Sciatic nerve (tissue), 2 donors: ENCODE measurements at regions not wholly inside any gene's neighbourhood (a gene's known extent, or its start where the extent isn't known, plus 50 kb on each side); places are given as distances from the start of the nearest gene placed in this dataset.
"Not testable (repeated sequence)": the region's sequence is repeated elsewhere in the genome, so short reads cannot be mapped to it uniquely, and the experiment has no call there.

ENCODE experiments used
- ATAC-seq: fragments of 200-7000 bp; cut with Tn5 transposase; one replicate; pipeline ENCODE4 v1.9.1; 2020; ENCODE audit warnings: mild to moderate bottlenecking, moderate library complexity
- DNase-seq: peaks from one replicate; pipeline ENCODE4 v3.0.0-alpha.2; 2020; ENCODE audit warnings: low spot score
- intact Hi-C: fragments of 100-400 bp; cut with DNase I; formaldehyde crosslinking; loops from one replicate; pipeline ENCODE4 v1.14.2; 2022
- donor health status: DM: no; HTN: no; CAD: no.
- donor health status: DM: no; HTN: no; CAD: no.

- DNase-seq, ATAC-seq, intact Hi-C loops: not testable (repeated sequence)
Measured at GRCh38 chr1:812535-813127, 111.1 kb upstream of the SAMD11 start.

- intact Hi-C loops, DNase-seq, ATAC-seq: not testable (repeated sequence)
Measured at GRCh38 chr1:814543-814942, 109.2 kb upstream of the SAMD11 start.

GRCh38 chr1:815147-815922 lies 108.4 kb upstream of the SAMD11 start:
- intact Hi-C loops, DNase-seq: not testable (repeated sequence)

GRCh38 chr1:817071-817599 lies 106.6 kb upstream of the SAMD11 start:
- DNase-seq, intact Hi-C loops: not testable (repeated sequence)
- peak; percentile 95 for ATAC-seq

More at GRCh38 chr1:815147-815922, 108.4 kb upstream of the SAMD11 start:
- ATAC-seq = not testable (repeated sequence)

- intact Hi-C loops = not testable (repeated sequence)
- peak; percentile 70 for ATAC-seq
Measured at GRCh38 chr1:817658-818617, 105.8 kb upstream of the SAMD11 start.

GRCh38 chr1:818618-819291 lies 105.0 kb upstream of the SAMD11 start:
- ATAC-seq = peak; percentile 72
- DNase-seq = no peak
- intact Hi-C loops = no loop called here

More at GRCh38 chr1:817658-818617, 105.8 kb upstream of the SAMD11 start:
- not testable (repeated sequence) for DNase-seq

GRCh38 chr1:820962-821361 lies 102.8 kb upstream of the SAMD11 start:
- no peak for DNase-seq
- ATAC-seq = no peak
- intact Hi-C loops = no loop called here

- DNase-seq, intact Hi-C loops: not testable (repeated sequence)
- peak; percentile 67 for ATAC-seq
Measured at GRCh38 chr1:826808-827207, 96.9 kb upstream of the SAMD11 start.

GRCh38 chr1:827211-828063 lies 96.3 kb upstream of the SAMD11 start:
- peak; percentile 99 for DNase-seq
- intact Hi-C loops = not testable (repeated sequence)

GRCh38 chr1:829324-829723 lies 94.4 kb upstream of the SAMD11 start:
- ATAC-seq, DNase-seq, intact Hi-C loops: not testable (repeated sequence)

More at GRCh38 chr1:827211-828063, 96.3 kb upstream of the SAMD11 start:
- ATAC-seq = peak; percentile 99

GRCh38 chr1:829932-830331 lies 93.8 kb upstream of the SAMD11 start:
- intact Hi-C loops, ATAC-seq, DNase-seq: not testable (repeated sequence)

GRCh38 chr1:830750-831149 lies 93.0 kb upstream of the SAMD11 start:
- intact Hi-C loops, ATAC-seq, DNase-seq: not testable (repeated sequence)

GRCh38 chr1:831522-831921 lies 92.2 kb upstream of the SAMD11 start:
- DNase-seq (no peak), ATAC-seq (no peak)
- intact Hi-C loops = no loop called here

GRCh38 chr1:832136-832535 lies 91.6 kb upstream of the SAMD11 start:
- intact Hi-C loops = no loop called here
- no peak for ATAC-seq
- no peak for DNase-seq

GRCh38 chr1:833226-833625 lies 90.5 kb upstream of the SAMD11 start:
- ATAC-seq, intact Hi-C loops, DNase-seq: not testable (repeated sequence)

GRCh38 chr1:835509-835908 lies 88.2 kb upstream of the SAMD11 start:
- DNase-seq, intact Hi-C loops, ATAC-seq: not testable (repeated sequence)

- ATAC-seq, DNase-seq, intact Hi-C loops: not testable (repeated sequence)
Measured at GRCh38 chr1:837601-838000, 86.1 kb upstream of the SAMD11 start.
